CD14-positive monocyte (primary cell): ENCODE measurements at regions not wholly inside any gene's neighbourhood (a gene's known extent, or its start where the extent isn't known, plus 50 kb on each side); places are given as distances from the start of the nearest gene placed in this dataset.

ENCODE experiments used
- DNase-seq, 3 donors: peaks; one replicate each; pipeline ENCODE4 v3.0.0-alpha.2; 2011 to 2022
- H2AFZ ChIP-seq: 2 replicates; pipeline ENCODE4 v1.6.0; 2012; ENCODE audit warnings: mild to moderate bottlenecking, low read depth, low read length, inconsistent platforms; ENCODE audit not compliant: insufficient read depth, poor library complexity, severe bottlenecking
- H3K27ac ChIP-seq, 2 donors: 1 replicate in 1 of 2; 2 replicates in 1 of 2; pipeline ENCODE4 v1.5.1; 2012 to 2013; ENCODE audit warnings: low read length in 2 of 2, control low read depth in 1 of 2, inconsistent platforms in 1 of 2, low read depth in 1 of 2, mild to moderate bottlenecking in 1 of 2
- H3K27me3 ChIP-seq, 2 donors: one replicate each; pipeline versions ENCODE4 v1.6.0 to v1.6.1; 2011 to 2013; ENCODE audit warnings: low read length in 2 of 2; ENCODE audit not compliant: control insufficient read depth in 2 of 2, insufficient read depth in 2 of 2
- H3K36me3 ChIP-seq, 2 donors: replicated peaks in 1 of 2; 1 replicate in 1 of 2; 2 replicates in 1 of 2; pipeline versions ENCODE4 v1.5.1 to v1.6.1; 2012 to 2013; ENCODE audit warnings: low read length in 2 of 2, control low read depth in 1 of 2, inconsistent platforms in 1 of 2, mild to moderate bottlenecking in 1 of 2; ENCODE audit not compliant: insufficient read depth in 2 of 2, control insufficient read depth in 1 of 2
- H3K4me1 ChIP-seq, 2 donors: 1 replicate in 1 of 2; 2 replicates in 1 of 2; pipeline versions ENCODE4 v1.5.1 to v1.6.1; 2012 to 2013; ENCODE audit warnings: low read length in 2 of 2, control low read depth in 1 of 2, inconsistent platforms in 1 of 2, mild to moderate bottlenecking in 1 of 2, moderate library complexity in 1 of 2; ENCODE audit not compliant: insufficient read depth in 2 of 2, control insufficient read depth in 1 of 2
- H3K4me2 ChIP-seq: replicated peaks from 2 replicates; pipeline ENCODE3; 2012; ENCODE audit warnings: low read length, moderate library complexity, mild to moderate bottlenecking; ENCODE audit not compliant: poor library complexity, severe bottlenecking; ENCODE audit errors: extremely low read depth
- H3K4me3 ChIP-seq, 3 experiments: fragments of 200-600 bp in 1 of 3; sonication (generic) in 1 of 3; replicated peaks in 1 of 3; 1 replicate in 2 of 3; 2 replicates in 1 of 3; pipeline ENCODE4 v1.5.1; 2011 to 2013; ENCODE audit warnings: low read length in 3 of 3, mild to moderate bottlenecking in 3 of 3, control low read depth in 2 of 3, low read depth in 2 of 3, inconsistent platforms in 1 of 3, moderate library complexity in 1 of 3
- H3K79me2 ChIP-seq: 2 replicates; pipeline ENCODE4 v1.6.0; 2012; ENCODE audit warnings: mild to moderate bottlenecking, control low read depth, inconsistent platforms, low read length, moderate library complexity; ENCODE audit not compliant: insufficient read depth
- H3K9ac ChIP-seq: 2 replicates; pipeline ENCODE4 v1.6.0; 2017; ENCODE audit warnings: low read length, mild to moderate bottlenecking; ENCODE audit not compliant: insufficient read depth, poor library complexity, severe bottlenecking
- H3K9me3 ChIP-seq, 2 donors: replicated peaks in 1 of 2; 1 replicate in 1 of 2; 2 replicates in 1 of 2; pipeline versions ENCODE4 v1.5.1 to v1.6.1; 2012 to 2013; ENCODE audit warnings: low read length in 2 of 2, control low read depth in 1 of 2; ENCODE audit not compliant: control insufficient read depth in 1 of 2, insufficient read depth in 1 of 2
- H4K20me1 ChIP-seq: 2 replicates; pipeline ENCODE4 v1.6.0; 2012; ENCODE audit warnings: mild to moderate bottlenecking, low read length, control low read depth, moderate library complexity; ENCODE audit not compliant: insufficient read depth
- H3K27ac Mint-ChIP-seq, 7 donors: one replicate each; pipeline ENCODE4 v1.8.0; 2020; ENCODE audit warnings: mild to moderate bottlenecking in 7 of 7, mixed read lengths in 7 of 7, moderate library complexity in 6 of 7, inconsistent platforms in 2 of 7
- H3K27me3 Mint-ChIP-seq, 3 donors: one replicate each; pipeline ENCODE4 v1.8.0; 2021 to 2022; ENCODE audit warnings: low read depth in 3 of 3, mild to moderate bottlenecking in 3 of 3, mixed read lengths in 3 of 3, moderate library complexity in 3 of 3, inconsistent platforms in 1 of 3
- H3K36me3 Mint-ChIP-seq, 2 donors: one replicate each; pipeline ENCODE4 v1.8.0; 2020; ENCODE audit warnings: mixed read lengths in 2 of 2, inconsistent platforms in 1 of 2, mild to moderate bottlenecking in 1 of 2
- H3K4me1 Mint-ChIP-seq: one replicate; pipeline ENCODE4 v1.8.0; 2020; ENCODE audit warnings: mild to moderate bottlenecking, mixed read lengths
- H3K4me3 Mint-ChIP-seq, 2 donors: one replicate each; pipeline ENCODE4 v1.8.0; 2020; ENCODE audit warnings: mild to moderate bottlenecking in 2 of 2, mixed read lengths in 2 of 2, moderate library complexity in 1 of 2
- H3K9me3 Mint-ChIP-seq, 7 donors: one replicate each; pipeline ENCODE4 v1.8.0; 2020 to 2022; ENCODE audit warnings: mixed read lengths in 7 of 7, mild to moderate bottlenecking in 6 of 7, moderate library complexity in 6 of 7, inconsistent platforms in 2 of 7
- CTCF ChIP-seq: fragments of 200-600 bp; IDR thresholded peaks from one replicate; pipeline ENCODE4 v1.8.0; 2022; ENCODE audit warnings: antibody characterized with exemption, mild to moderate bottlenecking
- WGBS: methylation state at CpG from one replicate; pipeline ENCODE4 v1.1.5; 2013; ENCODE audit warnings: missing lambda C conversion rate; ENCODE audit not compliant: insufficient coverage; 5-methylcytosine and 5-hydroxymethylcytosine counted together
- intact Hi-C, 2 donors: fragments of 100-400 bp; cut with micrococcal nuclease; formaldehyde crosslinking; loops; one replicate each; pipeline versions ENCODE4 v1.15.0 to v1.15.1; 2023

- no peak overlapping the region for H3K4me3 Mint-ChIP-seq
- H3K27me3 ChIP-seq, result no peaks in the 10 kb centered on the region
- no peak overlapping the region for H3K27ac Mint-ChIP-seq
- H2AFZ ChIP-seq, result no peak overlapping the region
- no peak for DNase-seq
- H3K4me2 ChIP-seq, result no peak overlapping the region
- H3K27ac ChIP-seq, result no peak overlapping the region
- no peaks in the 10 kb centered on the region for H3K79me2 ChIP-seq
- no peaks in the 10 kb centered on the region for H3K4me1 Mint-ChIP-seq
- no peaks in the 10 kb centered on the region for H3K9me3 ChIP-seq
- no peak for TF ChIP-seq CTCF
- H3K36me3 Mint-ChIP-seq, result no peaks in the 10 kb centered on the region
- H3K9ac ChIP-seq, result no peak overlapping the region
- no peaks in the 10 kb centered on the region for H3K4me1 ChIP-seq
- no peaks in the 10 kb centered on the region for H3K36me3 ChIP-seq
- 47% methylated on average over 2 of the region's 2 CpGs for WGBS
- intact Hi-C loops, result no loop called here
- H3K27me3 Mint-ChIP-seq, result no peaks in the 10 kb centered on the region
- peaks cover 0 to 7% (median 3%) of the 10 kb centered on the region in 7 donors for H3K9me3 Mint-ChIP-seq
- H3K4me3 ChIP-seq, result no peak overlapping the region
- H4K20me1 ChIP-seq, result no peaks in the 10 kb centered on the region
These were observed 409.8 kb downstream of the RERGL start for GRCh38 chr12:17680220-17680619.

GRCh38 chr12:17666641-17667324 is 423.2 kb downstream of the RERGL start:
- Histone ChIP-seq H3K27me3 (no peaks in the 10 kb centered on the region), H3K36me3 (no peaks in the 10 kb centered on the region), H3K4me2 (no peak overlapping the region), H3K9me3 (peaks cover 12 to 16% of the 10 kb centered on the region in 2 donors), H3K4me3 (no peak overlapping the region), H3K4me1 (no peaks in the 10 kb centered on the region), H4K20me1 (no peaks in the 10 kb centered on the region), H2AFZ (no peak overlapping the region), H3K27ac (no peak overlapping the region), H3K9ac (no peak overlapping the region), H3K79me2 (no peaks in the 10 kb centered on the region)
- Mint-ChIP-seq H3K4me1 (no peaks in the 10 kb centered on the region), H3K9me3 (peaks cover 0 to 16% (median 0%) of the 10 kb centered on the region in 7 donors), H3K27me3 (peaks cover 0 to 1% (median 0%) of the 10 kb centered on the region in 3 donors), H3K4me3 (no peak overlapping the region), H3K36me3 (no peaks in the 10 kb centered on the region), H3K27ac (no peak overlapping the region)
- TF ChIP-seq CTCF, result no peak
- intact Hi-C loops, result no loop called here
- WGBS, result 94% methylated on average over 8 of the region's 10 CpGs
- no peak for DNase-seq
